ENCODE measurements at regions not wholly inside any gene's neighbourhood (a gene's known extent, or its start where the extent isn't known, plus 50 kb on each side); places are given as distances from the start of the nearest gene placed in this dataset.

DNA sequence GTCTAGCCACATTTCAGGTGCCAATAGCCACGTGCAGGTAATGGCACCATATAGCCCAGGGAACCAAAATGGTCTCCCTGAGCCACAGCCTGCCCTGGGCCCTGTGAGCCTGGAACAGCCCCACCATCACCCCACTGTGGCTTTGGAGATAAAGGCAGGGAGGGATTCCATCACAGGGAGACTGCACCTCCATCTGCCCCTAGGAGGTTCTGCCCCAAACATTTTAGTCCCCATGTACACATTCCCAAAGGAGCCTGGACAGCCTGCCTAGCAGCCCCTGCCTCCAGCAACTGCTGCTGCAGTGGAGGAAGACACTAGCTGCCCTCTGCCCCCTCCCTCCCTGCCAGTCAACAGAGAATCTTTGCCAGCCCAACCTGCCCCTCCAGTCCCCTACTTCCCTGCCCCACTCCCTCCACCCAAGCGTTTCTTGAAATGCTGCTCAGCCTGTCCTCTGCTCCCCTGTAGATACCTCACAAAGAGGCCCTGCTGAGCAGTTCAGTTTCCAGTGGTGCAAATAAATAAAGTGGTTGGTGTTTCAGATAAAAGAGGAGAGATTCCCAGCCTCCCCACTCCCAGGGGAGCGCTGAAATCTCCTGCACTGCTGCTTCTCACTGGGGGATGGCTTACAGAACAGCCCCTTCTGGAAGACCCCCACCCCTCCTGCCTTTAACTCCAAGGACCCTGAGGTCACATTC lies 921.8 kb downstream of the UQCRFS1 start:
- Mint-ChIP-seq H3K9me3 (peaks cover 12 to 18% (median 14%) of the 10 kb centered on the region in 3 donors), H3K27ac (no peak overlapping the region), H3K4me3 (no peak overlapping the region), H3K27me3 (peaks cover 0 to 4% of the 10 kb centered on the region in 2 donors), H3K36me3 (no peaks in the 10 kb centered on the region), H3K4me1 (no peaks in the 10 kb centered on the region)
- ATAC-seq (replicated peaks in 1 of 4) (no peak), DNase-seq (no peak)
- Histone ChIP-seq H3K36me3 (ENCODE audit: control insufficient read depth in 2 of 2, extremely low read depth in 1 of 2, insufficient read depth in 1 of 2, low read length in 1 of 2) (no peaks in the 10 kb centered on the region), H3K4me3 (ENCODE audit: control insufficient read depth in 1 of 2, extremely low read depth in 1 of 2, low read length in 1 of 2) (no peak overlapping the region), H3K9me3 (no peaks in the 10 kb centered on the region), H3K27me3 (replicated peaks in 1 of 2; ENCODE audit: control insufficient read depth in 2 of 2, extremely low read depth in 1 of 2, insufficient read depth in 2 of 2, low read length in 1 of 2) (no peaks in the 10 kb centered on the region), H3K27ac (ENCODE audit: low read length) (no peak overlapping the region), H3K4me1 (ENCODE audit: control insufficient read depth in 1 of 2, extremely low read depth in 1 of 2, insufficient read depth in 2 of 2, low read length in 2 of 2) (no peaks in the 10 kb centered on the region)
- 50% methylated on average over 1 of the region's 3 CpGs for WGBS (ENCODE audit: insufficient coverage)
- POLR2A ChIA-PET = no interaction called here
- CTCF ChIA-PET = no interaction called here

DNA sequence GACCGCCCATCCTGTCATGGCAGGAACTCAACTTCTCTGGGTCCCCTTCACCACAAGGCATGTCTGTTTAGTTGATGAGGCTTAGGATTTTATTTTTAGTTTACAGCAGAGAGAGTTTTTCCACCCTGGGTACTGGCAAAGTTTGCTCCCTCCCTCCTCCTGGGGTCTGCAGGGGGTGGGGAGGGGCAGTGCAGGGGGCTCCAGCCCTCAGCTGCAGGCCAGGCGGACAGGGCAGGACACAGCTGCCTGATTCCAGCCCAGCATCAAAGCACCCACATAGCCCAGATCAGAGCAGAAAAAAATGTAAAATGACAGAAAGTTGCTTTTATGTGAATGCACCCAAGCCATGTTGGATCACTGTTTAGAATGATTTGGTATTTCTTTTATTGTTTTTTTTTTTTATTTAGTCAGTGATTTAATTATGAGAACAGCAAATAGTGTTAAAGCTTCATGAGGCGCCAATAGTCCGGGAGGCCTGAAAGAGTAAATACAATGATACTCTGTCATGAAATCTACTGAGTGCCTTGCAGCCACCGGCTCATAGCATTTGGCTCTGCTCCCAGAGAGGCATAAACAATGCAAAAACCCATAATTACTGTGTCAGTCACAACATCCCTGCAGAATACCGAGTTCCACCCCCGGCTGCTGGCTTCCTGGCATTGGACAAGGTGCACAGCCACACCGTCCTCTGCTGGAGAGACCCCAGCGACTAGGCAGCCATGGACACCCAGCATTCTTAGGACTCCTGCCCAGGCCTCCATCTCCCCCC lies 923.5 kb downstream of the UQCRFS1 start:
- no peak for ATAC-seq (replicated peaks in 1 of 4)
- no peak overlapping the region for H3K4me3 Mint-ChIP-seq

DNA sequence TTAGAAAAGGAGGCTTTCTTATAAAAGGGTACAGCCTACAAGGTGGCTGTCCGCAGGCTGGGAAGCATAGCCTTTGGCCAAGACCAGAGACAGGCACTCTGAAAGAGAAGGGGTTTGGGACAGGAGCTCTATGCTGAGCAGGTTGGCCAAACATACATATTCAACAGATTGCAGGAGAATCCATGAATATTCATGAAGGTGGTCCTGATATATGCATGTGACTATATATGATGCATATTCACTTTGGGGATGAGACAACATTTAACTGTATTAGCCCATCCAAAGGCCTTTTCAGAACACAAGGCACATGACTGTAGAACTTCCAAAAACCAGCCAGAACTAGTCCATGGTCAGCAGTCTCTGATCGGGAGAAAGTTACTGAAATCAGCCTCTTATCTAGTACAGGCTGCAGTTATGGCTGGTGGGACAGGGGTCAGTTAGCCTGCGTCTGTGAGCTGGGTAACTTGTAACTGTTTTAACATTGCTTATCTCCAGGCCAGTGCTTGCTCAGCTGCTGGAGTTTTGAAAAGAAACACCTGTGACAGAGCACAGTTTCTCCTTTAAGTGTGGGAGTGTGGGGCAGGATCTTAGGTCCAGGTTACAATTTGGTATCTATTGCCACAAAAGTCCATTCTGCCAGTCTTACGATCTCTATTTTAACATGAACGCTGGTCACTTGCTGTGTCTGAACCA lies 924.2 kb downstream of the UQCRFS1 start:
- Mint-ChIP-seq H3K36me3 (no peaks in the 10 kb centered on the region), H3K9me3 (peaks cover 7 to 19% (median 12%) of the 10 kb centered on the region in 3 donors), H3K27me3 (peaks cover 0 to 6% of the 10 kb centered on the region in 2 donors), H3K4me1 (no peaks in the 10 kb centered on the region), H3K4me3 (no peak overlapping the region), H3K27ac (no peak overlapping the region)
- no peaks in the 10 kb centered on the region for H3K9me3 ChIP-seq
- H3K4me3 ChIP-seq (ENCODE audit: control insufficient read depth in 1 of 2, extremely low read depth in 1 of 2, low read length in 1 of 2) = no peak overlapping the region
- DNase-seq (no peak), ATAC-seq (replicated peaks in 1 of 4) (no peak)
- no peak overlapping the region for H3K27ac ChIP-seq (ENCODE audit: low read length)
- 92% methylated on average over 2 of the region's 5 CpGs for WGBS (ENCODE audit: insufficient coverage)
- ChIA-PET CTCF (interaction anchor here in 1 of 2 donors (0.6 kb wide), 1 partner anchor 39 kb away, joined by 4 read pairs; no protein-coding TSS in a partner anchor), POLR2A (no interaction called here)
- H3K27me3 ChIP-seq (replicated peaks in 1 of 2; ENCODE audit: control insufficient read depth in 2 of 2, extremely low read depth in 1 of 2, insufficient read depth in 2 of 2, low read length in 1 of 2) = no peaks in the 10 kb centered on the region
- H3K4me1 ChIP-seq (ENCODE audit: control insufficient read depth in 1 of 2, extremely low read depth in 1 of 2, insufficient read depth in 2 of 2, low read length in 2 of 2) = no peaks in the 10 kb centered on the region
- H3K36me3 ChIP-seq (ENCODE audit: control insufficient read depth in 2 of 2, extremely low read depth in 1 of 2, insufficient read depth in 1 of 2, low read length in 1 of 2) = no peaks in the 10 kb centered on the region

More for the DNA sequence above, 923.5 kb downstream of the UQCRFS1 start:
- POLR2A ChIA-PET = no interaction called here
- 69% methylated on average over 7 of the region's 9 CpGs for WGBS (ENCODE audit: insufficient coverage)
- no peak for DNase-seq
- no peak overlapping the region for H3K27ac ChIP-seq (ENCODE audit: low read length)
- H3K36me3 Mint-ChIP-seq = no peaks in the 10 kb centered on the region
- H3K4me3 ChIP-seq (ENCODE audit: control insufficient read depth in 1 of 2, extremely low read depth in 1 of 2, low read length in 1 of 2) = no peak overlapping the region
- H3K27me3 ChIP-seq (replicated peaks in 1 of 2; ENCODE audit: control insufficient read depth in 2 of 2, extremely low read depth in 1 of 2, insufficient read depth in 2 of 2, low read length in 1 of 2) = no peaks in the 10 kb centered on the region
- no peaks in the 10 kb centered on the region for H3K36me3 ChIP-seq (ENCODE audit: control insufficient read depth in 2 of 2, extremely low read depth in 1 of 2, insufficient read depth in 1 of 2, low read length in 1 of 2)
- no peak overlapping the region for H3K27ac Mint-ChIP-seq
- H3K27me3 Mint-ChIP-seq = peaks cover 0 to 4% of the 10 kb centered on the region in 2 donors
- CTCF ChIA-PET = no interaction called here
- no peaks in the 10 kb centered on the region for H3K9me3 ChIP-seq
- no peaks in the 10 kb centered on the region for H3K4me1 ChIP-seq (ENCODE audit: control insufficient read depth in 1 of 2, extremely low read depth in 1 of 2, insufficient read depth in 2 of 2, low read length in 2 of 2)
- H3K9me3 Mint-ChIP-seq = peaks cover 9 to 19% (median 12%) of the 10 kb centered on the region in 3 donors
- no peaks in the 10 kb centered on the region for H3K4me1 Mint-ChIP-seq

- Mint-ChIP-seq H3K4me3 (no peak overlapping the region), H3K27ac (no peak overlapping the region), H3K4me1 (no peaks in the 10 kb centered on the region), H3K36me3 (no peaks in the 10 kb centered on the region), H3K9me3 (peaks cover 7 to 24% (median 22%) of the 10 kb centered on the region in 3 donors), H3K27me3 (peaks cover 0 to 12% of the 10 kb centered on the region in 2 donors)
- Histone ChIP-seq H3K4me3 (ENCODE audit: control insufficient read depth in 1 of 2, extremely low read depth in 1 of 2, low read length in 1 of 2) (no peak overlapping the region), H3K27ac (ENCODE audit: low read length) (no peak overlapping the region), H3K27me3 (replicated peaks in 1 of 2; ENCODE audit: control insufficient read depth in 2 of 2, extremely low read depth in 1 of 2, insufficient read depth in 2 of 2, low read length in 1 of 2) (no peaks in the 10 kb centered on the region), H3K4me1 (ENCODE audit: control insufficient read depth in 1 of 2, extremely low read depth in 1 of 2, insufficient read depth in 2 of 2, low read length in 2 of 2) (no peaks in the 10 kb centered on the region), H3K36me3 (ENCODE audit: control insufficient read depth in 2 of 2, extremely low read depth in 1 of 2, insufficient read depth in 1 of 2, low read length in 1 of 2) (no peaks in the 10 kb centered on the region), H3K9me3 (no peaks in the 10 kb centered on the region)
- DNase-seq = no peak
- ChIA-PET CTCF (no interaction called here), POLR2A (no interaction called here)
- ATAC-seq (replicated peaks in 1 of 4) = no peak
- 60% methylated on average over 1 of the region's 2 CpGs for WGBS (ENCODE audit: insufficient coverage)
Observed at GRCh38 chr19:28285917-28286316, 927.0 kb downstream of the UQCRFS1 start.

- no peaks in the 10 kb centered on the region for H3K27me3 ChIP-seq (replicated peaks in 1 of 2; ENCODE audit: control insufficient read depth in 2 of 2, extremely low read depth in 1 of 2, insufficient read depth in 2 of 2, low read length in 1 of 2)
- ATAC-seq (replicated peaks in 1 of 4) (no peak), DNase-seq (no peak)
- no peaks in the 10 kb centered on the region for H3K4me1 ChIP-seq (ENCODE audit: control insufficient read depth in 1 of 2, extremely low read depth in 1 of 2, insufficient read depth in 2 of 2, low read length in 2 of 2)
- Mint-ChIP-seq H3K9me3 (peaks cover 7 to 24% (median 22%) of the 10 kb centered on the region in 3 donors), H3K27ac (no peak overlapping the region), H3K4me3 (no peak overlapping the region), H3K36me3 (no peaks in the 10 kb centered on the region), H3K4me1 (no peaks in the 10 kb centered on the region), H3K27me3 (peaks cover 0 to 12% of the 10 kb centered on the region in 2 donors)
- H3K27ac ChIP-seq (ENCODE audit: low read length) = no peak overlapping the region
- no peaks in the 10 kb centered on the region for H3K36me3 ChIP-seq (ENCODE audit: control insufficient read depth in 2 of 2, extremely low read depth in 1 of 2, insufficient read depth in 1 of 2, low read length in 1 of 2)
- no peaks in the 10 kb centered on the region for H3K9me3 ChIP-seq
- ChIA-PET CTCF (no interaction called here), POLR2A (no interaction called here)
- no peak overlapping the region for H3K4me3 ChIP-seq (ENCODE audit: control insufficient read depth in 1 of 2, extremely low read depth in 1 of 2, low read length in 1 of 2)
Observed at GRCh38 chr19:28285078-28285477, 927.9 kb downstream of the UQCRFS1 start.

- H3K36me3 Mint-ChIP-seq = no peaks in the 10 kb centered on the region
- ChIA-PET POLR2A (no interaction called here), CTCF (no interaction called here)
- no peaks in the 10 kb centered on the region for H3K36me3 ChIP-seq (ENCODE audit: control insufficient read depth in 2 of 2, extremely low read depth in 1 of 2, insufficient read depth in 1 of 2, low read length in 1 of 2)
- H3K27ac ChIP-seq (ENCODE audit: low read length) = no peak overlapping the region
- H3K9me3 ChIP-seq = no peaks in the 10 kb centered on the region
- H3K9me3 Mint-ChIP-seq = peaks cover 9 to 24% (median 22%) of the 10 kb centered on the region in 3 donors
- no peaks in the 10 kb centered on the region for H3K4me1 Mint-ChIP-seq
- no peak for DNase-seq
- no peak overlapping the region for H3K27ac Mint-ChIP-seq
- no peaks in the 10 kb centered on the region for H3K27me3 ChIP-seq (replicated peaks in 1 of 2; ENCODE audit: control insufficient read depth in 2 of 2, extremely low read depth in 1 of 2, insufficient read depth in 2 of 2, low read length in 1 of 2)
- H3K4me1 ChIP-seq (ENCODE audit: control insufficient read depth in 1 of 2, extremely low read depth in 1 of 2, insufficient read depth in 2 of 2, low read length in 2 of 2) = no peaks in the 10 kb centered on the region
- H3K27me3 Mint-ChIP-seq = peaks cover 0 to 12% of the 10 kb centered on the region in 2 donors
- no peak overlapping the region for H3K4me3 ChIP-seq (ENCODE audit: control insufficient read depth in 1 of 2, extremely low read depth in 1 of 2, low read length in 1 of 2)
- no peak overlapping the region for H3K4me3 Mint-ChIP-seq
- no peak for ATAC-seq (replicated peaks in 1 of 4)
Observed at GRCh38 chr19:28284389-28284788, 928.6 kb downstream of the UQCRFS1 start.
